ENCODE measurements at regions not wholly inside any gene's neighbourhood (a gene's known extent, or its start where the extent isn't known, plus 50 kb on each side); places are given as distances from the start of the nearest gene placed in this dataset.
A peak's percentile ranks its signal among the peaks of the same experiment; 100 is the strongest.

DNA sequence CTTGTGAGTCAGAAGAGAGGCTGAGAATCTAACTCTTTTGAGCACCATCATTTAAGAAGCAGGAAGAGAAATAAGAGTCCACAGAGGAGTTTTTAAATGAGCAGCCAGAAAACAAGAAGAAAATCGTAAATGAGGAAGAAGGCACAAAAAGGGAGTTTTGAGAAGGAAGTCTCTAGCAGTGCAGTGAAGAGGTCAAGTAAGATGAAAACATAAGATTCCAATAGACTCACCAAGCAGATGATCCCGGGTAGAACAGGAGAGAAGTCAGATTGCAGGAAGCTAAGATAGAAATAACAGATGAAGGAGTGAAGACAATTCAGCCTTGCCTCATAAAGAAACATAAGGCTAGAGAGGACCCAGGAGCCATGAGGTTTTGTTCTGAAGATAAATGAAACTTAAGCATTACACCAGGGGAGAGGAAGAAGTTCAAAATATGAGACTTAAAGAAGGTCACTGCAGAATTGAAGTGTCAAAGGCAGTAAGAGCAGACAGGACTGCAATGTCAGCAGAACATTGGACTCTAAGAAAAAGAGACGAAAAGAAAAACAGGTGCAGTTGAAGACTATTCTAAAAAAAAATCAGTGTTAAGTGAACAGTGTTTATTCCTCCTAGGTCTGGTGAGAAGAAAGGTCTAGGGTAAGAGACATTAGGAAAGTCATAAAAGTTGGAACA, 229.0 kb downstream of the SEC23A start:
- Histone ChIP-seq H3K27me3 (no peaks in the 10 kb centered on the region), H3F3A (ENCODE audit: low read depth) (no peaks in the 10 kb centered on the region), H3K36me3 (no peaks in the 10 kb centered on the region), H3K9ac (no peak overlapping the region), H3K9me3 (ENCODE audit: low read depth) (no peaks in the 10 kb centered on the region), H3K4me1 (peaks cover 5% of the 10 kb centered on the region), H3K27ac (no peak overlapping the region), H3K79me2 (ENCODE audit: low read depth) (no peaks in the 10 kb centered on the region), H3K4me2 (no peak overlapping the region), H3K4me3 (no peak overlapping the region), H2AFZ (replicated peaks) (no peak overlapping the region), H4K20me1 (ENCODE audit: low read depth) (no peaks in the 10 kb centered on the region)
- Mint-ChIP-seq H3K4me3 (no peak overlapping the region), H3K36me3 (no peaks in the 10 kb centered on the region), H3K27me3 (ENCODE audit: insufficient read depth, low read depth) (peaks cover 3% of the 10 kb centered on the region), H3K4me1 (no peaks in the 10 kb centered on the region), H3K9me3 (no peaks in the 10 kb centered on the region), H3K27ac (no peak overlapping the region)
- TF ChIP-seq, protein P1, sequence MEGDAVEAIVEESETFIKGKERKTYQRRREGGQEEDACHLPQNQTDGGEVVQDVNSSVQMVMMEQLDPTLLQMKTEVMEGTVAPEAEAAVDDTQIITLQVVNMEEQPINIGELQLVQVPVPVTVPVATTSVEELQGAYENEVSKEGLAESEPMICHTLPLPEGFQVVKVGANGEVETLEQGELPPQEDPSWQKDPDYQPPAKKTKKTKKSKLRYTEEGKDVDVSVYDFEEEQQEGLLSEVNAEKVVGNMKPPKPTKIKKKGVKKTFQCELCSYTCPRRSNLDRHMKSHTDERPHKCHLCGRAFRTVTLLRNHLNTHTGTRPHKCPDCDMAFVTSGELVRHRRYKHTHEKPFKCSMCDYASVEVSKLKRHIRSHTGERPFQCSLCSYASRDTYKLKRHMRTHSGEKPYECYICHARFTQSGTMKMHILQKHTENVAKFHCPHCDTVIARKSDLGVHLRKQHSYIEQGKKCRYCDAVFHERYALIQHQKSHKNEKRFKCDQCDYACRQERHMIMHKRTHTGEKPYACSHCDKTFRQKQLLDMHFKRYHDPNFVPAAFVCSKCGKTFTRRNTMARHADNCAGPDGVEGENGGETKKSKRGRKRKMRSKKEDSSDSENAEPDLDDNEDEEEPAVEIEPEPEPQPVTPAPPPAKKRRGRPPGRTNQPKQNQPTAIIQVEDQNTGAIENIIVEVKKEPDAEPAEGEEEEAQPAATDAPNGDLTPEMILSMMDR (IDR thresholded peaks at IDR 0.05) = no peak
- TF ChIP-seq EZH2 (IDR thresholded peaks at IDR 0.05) (no peak), EZH2phosphoT487 (IDR thresholded peaks at IDR 0.05) (no peak)
- no peak for DNase-seq (ENCODE audit: low spot score)

DNA sequence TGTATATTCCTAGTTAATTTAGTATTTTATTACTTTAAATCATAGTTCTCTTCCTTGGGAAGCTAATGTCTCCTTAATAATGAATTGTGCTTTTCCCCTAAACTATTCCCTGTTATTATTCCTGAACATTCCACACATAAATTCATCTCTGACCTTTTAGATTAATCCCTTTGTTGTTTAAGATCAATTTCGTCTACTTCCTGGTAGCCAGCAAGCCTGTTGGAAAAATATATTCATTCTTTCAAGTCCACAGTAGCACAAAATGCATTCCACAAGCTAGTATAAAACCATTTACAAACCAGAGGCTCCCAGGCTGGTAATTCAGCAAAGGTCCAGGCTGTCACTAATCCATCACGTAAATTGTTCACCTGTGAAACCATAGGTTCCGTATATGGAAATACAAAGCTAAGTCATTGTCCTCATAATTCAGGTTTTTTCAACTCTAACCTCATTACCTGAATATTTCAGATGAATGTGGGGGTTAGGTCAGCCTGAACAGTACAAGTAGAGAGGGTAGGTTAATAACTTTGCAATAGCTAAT, 232.7 kb downstream of the SEC23A start:
- Histone ChIP-seq H3F3A (ENCODE audit: low read depth) (peaks cover 3% of the 10 kb centered on the region), H3K9ac (no peak overlapping the region), H4K20me1 (ENCODE audit: low read depth) (no peaks in the 10 kb centered on the region), H3K36me3 (no peaks in the 10 kb centered on the region), H3K27ac (no peak overlapping the region), H3K4me3 (no peak overlapping the region), H3K27me3 (no peaks in the 10 kb centered on the region), H3K79me2 (ENCODE audit: low read depth) (no peaks in the 10 kb centered on the region), H3K9me3 (ENCODE audit: low read depth) (no peaks in the 10 kb centered on the region), H2AFZ (replicated peaks) (no peak overlapping the region), H3K4me2 (no peak overlapping the region), H3K4me1 (peaks cover 21% of the 10 kb centered on the region)
- no peaks in the 10 kb centered on the region for H3K36me3 Mint-ChIP-seq
- H3K27me3 Mint-ChIP-seq (ENCODE audit: insufficient read depth, low read depth) = no peaks in the 10 kb centered on the region
- no peaks in the 10 kb centered on the region for H3K9me3 Mint-ChIP-seq
- TF ChIP-seq EZH2 (IDR thresholded peaks at IDR 0.05) = no peak
- TF ChIP-seq, protein P1 (IDR thresholded peaks at IDR 0.05) = no peak
- TF ChIP-seq EZH2phosphoT487 (IDR thresholded peaks at IDR 0.05) = no peak
- no peak overlapping the region for H3K4me3 Mint-ChIP-seq
- H3K27ac Mint-ChIP-seq = no peak overlapping the region
- no peak for DNase-seq (ENCODE audit: low spot score)
- H3K4me1 Mint-ChIP-seq = peaks cover 2% of the 10 kb centered on the region

DNA sequence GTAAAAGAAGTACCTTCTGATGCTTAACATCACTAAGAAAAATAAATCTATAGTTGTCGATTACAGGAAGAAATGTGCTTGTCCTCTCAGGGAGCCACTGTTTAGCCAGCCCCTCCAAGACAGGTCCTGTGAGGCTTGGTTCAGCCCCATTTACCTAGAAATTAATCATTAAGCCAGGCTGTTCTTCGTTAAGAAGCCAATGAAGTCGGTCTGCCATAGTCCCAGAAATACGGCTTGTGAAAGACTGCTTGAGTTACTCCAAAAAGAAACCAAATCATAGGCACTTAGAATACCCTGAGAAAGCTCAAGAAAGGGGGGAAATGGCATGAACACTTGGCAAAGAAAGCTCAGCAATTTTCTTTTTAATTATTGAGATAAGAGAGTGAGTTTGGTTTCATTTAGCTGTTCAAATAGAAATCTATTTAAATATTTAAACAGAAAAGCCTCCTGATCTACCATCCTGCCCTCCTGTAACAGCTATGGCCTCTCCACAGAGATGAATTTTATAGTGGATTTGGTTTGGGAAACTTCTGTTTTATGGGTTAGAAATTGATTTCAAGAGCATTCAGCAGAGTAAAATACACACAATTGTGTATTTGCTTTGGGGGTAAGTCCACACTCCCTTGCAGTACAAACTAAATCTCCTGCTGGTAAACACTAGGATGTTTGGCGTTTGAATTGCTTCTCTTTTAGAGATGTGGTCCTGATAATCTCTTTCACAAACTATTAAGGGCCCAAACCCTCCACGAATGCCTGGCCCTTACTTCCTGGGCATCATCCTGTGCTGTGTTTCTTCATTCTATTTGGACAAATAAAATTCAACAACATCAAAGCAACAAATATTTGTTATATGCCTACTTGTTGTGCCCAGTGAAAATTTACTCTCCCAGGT, 234.4 kb downstream of the SEC23A start:
- peaks cover 2% of the 10 kb centered on the region for H3K27me3 Mint-ChIP-seq (ENCODE audit: insufficient read depth, low read depth)
- Histone ChIP-seq H3K9ac (no peak overlapping the region), H3K4me2 (peak overlapping the region; percentile 8), H3K79me2 (ENCODE audit: low read depth) (no peaks in the 10 kb centered on the region), H3K27me3 (no peaks in the 10 kb centered on the region), H4K20me1 (ENCODE audit: low read depth) (no peaks in the 10 kb centered on the region), H3K4me3 (no peak overlapping the region), H3F3A (ENCODE audit: low read depth) (peaks cover 3% of the 10 kb centered on the region), H3K36me3 (no peaks in the 10 kb centered on the region), H3K27ac (no peak overlapping the region), H2AFZ (replicated peaks) (peak overlapping the region; percentile 96), H3K9me3 (ENCODE audit: low read depth) (no peaks in the 10 kb centered on the region), H3K4me1 (peaks cover 21% of the 10 kb centered on the region)
- no peak overlapping the region for H3K27ac Mint-ChIP-seq
- no peak overlapping the region for H3K4me3 Mint-ChIP-seq
- H3K9me3 Mint-ChIP-seq = peaks cover 9% of the 10 kb centered on the region
- DNase-seq (ENCODE audit: low spot score) = no peak
- peaks cover 2% of the 10 kb centered on the region for H3K4me1 Mint-ChIP-seq
- TF ChIP-seq EZH2phosphoT487 (IDR thresholded peaks at IDR 0.05) = no peak
- no peak for TF ChIP-seq EZH2 (IDR thresholded peaks at IDR 0.05)
- TF ChIP-seq, protein P1 (IDR thresholded peaks at IDR 0.05) = no peak
- H3K36me3 Mint-ChIP-seq = no peaks in the 10 kb centered on the region

All from neural progenitor cell (in vitro differentiated cells).